ENCODE measurements at regions not wholly inside any gene's neighbourhood (a gene's known extent, or its start where the extent isn't known, plus 50 kb on each side); places are given as distances from the start of the nearest gene placed in this dataset.

GRCh38 chr4:170389411-170389810, 299.7 kb upstream of the AADAT start:
- POLR2A ChIA-PET (ENCODE audit: unreplicated experiment) = no interaction called here
- no peak for DNase-seq
- H4K20me1 ChIP-seq (ENCODE audit: low read length) = no peaks in the 10 kb centered on the region
- no peak overlapping the region for H2AFZ ChIP-seq (ENCODE audit: low read length)
- no peaks in the 10 kb centered on the region for H3K27me3 ChIP-seq (ENCODE audit: low read length)
- no TSS peak for BruUV-seq (replicated peaks)
- H3K9me2 ChIP-seq (replicated peaks; ENCODE audit: low read length) = no peaks in the 10 kb centered on the region
- H3F3A ChIP-seq (ENCODE audit: low read length, unreplicated experiment) = no peaks in the 10 kb centered on the region
- H3K9ac ChIP-seq (ENCODE audit: low read length) = no peak overlapping the region
- intact Hi-C loops (cut with micrococcal nuclease) = no loop called here
- no peak overlapping the region for H3K4me2 ChIP-seq (ENCODE audit: low read length)
- TF ChIP-seq EZH2 (IDR thresholded peaks at IDR 0.05; ENCODE audit: low read length, unreplicated experiment) (no peak), CTCF (conservative IDR thresholded peaks at IDR 0.05; ENCODE audit: low read depth, low read length) (no peak), EZH2phosphoT487 (IDR thresholded peaks at IDR 0.05; ENCODE audit: borderline replicate concordance, low read length) (no peak)
- H3K4me1 ChIP-seq (ENCODE audit: insufficient read depth, low read length) = no peaks in the 10 kb centered on the region
- H3K9me3 ChIP-seq (ENCODE audit: low read length) = no peaks in the 10 kb centered on the region
- ATAC-seq = no peak
- H3K79me2 ChIP-seq (ENCODE audit: low read length) = no peaks in the 10 kb centered on the region
- no peak overlapping the region for H3K4me3 ChIP-seq (ENCODE audit: low read length)
- CTCF ChIA-PET = no interaction called here
- H3K36me3 ChIP-seq (ENCODE audit: low read depth, low read length) = no peaks in the 10 kb centered on the region
- H3K27ac ChIP-seq (ENCODE audit: low read length) = no peak overlapping the region

GRCh38 chr4:170388255-170388654, 298.5 kb upstream of the AADAT start:
- POLR2A ChIA-PET (ENCODE audit: unreplicated experiment) = no interaction called here
- H3K27ac ChIP-seq (ENCODE audit: low read length) = no peak overlapping the region

GRCh38 chr4:170386971-170387370, 297.2 kb upstream of the AADAT start:
- intact Hi-C loops (cut with micrococcal nuclease) = no loop called here
- no peak for DNase-seq
- no TSS peak for BruUV-seq (replicated peaks)
- Histone ChIP-seq H3K9me3 (ENCODE audit: low read length) (no peaks in the 10 kb centered on the region), H3K27me3 (ENCODE audit: low read length) (no peaks in the 10 kb centered on the region), H3K79me2 (ENCODE audit: low read length) (no peaks in the 10 kb centered on the region), H3K4me3 (ENCODE audit: low read length) (no peak overlapping the region), H3K4me2 (ENCODE audit: low read length) (no peak overlapping the region), H2AFZ (ENCODE audit: low read length) (no peak overlapping the region), H3K27ac (ENCODE audit: low read length) (no peak overlapping the region), H4K20me1 (ENCODE audit: low read length) (no peaks in the 10 kb centered on the region), H3K36me3 (ENCODE audit: low read depth, low read length) (no peaks in the 10 kb centered on the region), H3K9me2 (replicated peaks; ENCODE audit: low read length) (no peaks in the 10 kb centered on the region), H3K4me1 (ENCODE audit: insufficient read depth, low read length) (no peaks in the 10 kb centered on the region), H3K9ac (ENCODE audit: low read length) (no peak overlapping the region), H3F3A (ENCODE audit: low read length, unreplicated experiment) (no peaks in the 10 kb centered on the region)
- CTCF ChIA-PET = no interaction called here
- POLR2A ChIA-PET (ENCODE audit: unreplicated experiment) = no interaction called here
- ATAC-seq = no peak
- TF ChIP-seq EZH2 (IDR thresholded peaks at IDR 0.05; ENCODE audit: low read length, unreplicated experiment) (no peak), EZH2phosphoT487 (IDR thresholded peaks at IDR 0.05; ENCODE audit: borderline replicate concordance, low read length) (no peak), CTCF (conservative IDR thresholded peaks at IDR 0.05; ENCODE audit: low read depth, low read length) (no peak)

More at GRCh38 chr4:170388255-170388654, 298.5 kb upstream of the AADAT start:
- no peaks in the 10 kb centered on the region for H3K27me3 ChIP-seq (ENCODE audit: low read length)
- H3K9me3 ChIP-seq (ENCODE audit: low read length) = no peaks in the 10 kb centered on the region
- no peaks in the 10 kb centered on the region for H3K79me2 ChIP-seq (ENCODE audit: low read length)
- H3K4me1 ChIP-seq (ENCODE audit: insufficient read depth, low read length) = no peaks in the 10 kb centered on the region
- intact Hi-C loops (cut with micrococcal nuclease) = no loop called here
- CTCF ChIA-PET = no interaction called here
- H3K36me3 ChIP-seq (ENCODE audit: low read depth, low read length) = no peaks in the 10 kb centered on the region
- no peak overlapping the region for H3K4me3 ChIP-seq (ENCODE audit: low read length)
- no peak overlapping the region for H3K9ac ChIP-seq (ENCODE audit: low read length)
- no peak overlapping the region for H3K4me2 ChIP-seq (ENCODE audit: low read length)
- ATAC-seq = no peak
- BruUV-seq (replicated peaks) = no TSS peak
- H3K9me2 ChIP-seq (replicated peaks; ENCODE audit: low read length) = no peaks in the 10 kb centered on the region
- no peak for DNase-seq
- H3F3A ChIP-seq (ENCODE audit: low read length, unreplicated experiment) = no peaks in the 10 kb centered on the region
- TF ChIP-seq CTCF (conservative IDR thresholded peaks at IDR 0.05; ENCODE audit: low read depth, low read length) (no peak), EZH2 (IDR thresholded peaks at IDR 0.05; ENCODE audit: low read length, unreplicated experiment) (no peak), EZH2phosphoT487 (IDR thresholded peaks at IDR 0.05; ENCODE audit: borderline replicate concordance, low read length) (no peak)
- H2AFZ ChIP-seq (ENCODE audit: low read length) = no peak overlapping the region
- H4K20me1 ChIP-seq (ENCODE audit: low read length) = no peaks in the 10 kb centered on the region
